ENCODE measurements at regions not wholly inside any gene's neighbourhood (a gene's known extent, or its start where the extent isn't known, plus 50 kb on each side); places are given as distances from the start of the nearest gene placed in this dataset.
A peak's percentile ranks its signal among the peaks of the same experiment; 100 is the strongest.

GRCh38 chr11:41982975-41983374 is 523.5 kb upstream of the LRRC4C start:
- WGBS, result 70% methylated on average over 1 of the region's 3 CpGs
- H2BK5ac ChIP-seq (ENCODE audit: low read depth, low read length, poor library complexity, severe bottlenecking), result no peak overlapping the region
- H3K36me3 ChIP-seq (ENCODE audit: control insufficient read depth in 1 of 2, insufficient read depth in 2 of 2, low read depth in 1 of 2, low read length in 2 of 2), result no peaks in the 10 kb centered on the region
- H3K4me2 ChIP-seq (ENCODE audit: low read length, poor library complexity, severe bottlenecking), result no peak overlapping the region
- no peak overlapping the region for H3K4me3 ChIP-seq (ENCODE audit: insufficient read depth in 1 of 2, low read depth in 1 of 2, low read length in 2 of 2)
- H4K91ac ChIP-seq (ENCODE audit: low read length), result no peak overlapping the region
- no peak overlapping the region for H2BK15ac ChIP-seq (ENCODE audit: low read depth, poor library complexity, severe bottlenecking)
- H3K14ac ChIP-seq (ENCODE audit: low read length in 2 of 2), result no peak overlapping the region
- H2AK5ac ChIP-seq (ENCODE audit: low read length, severe bottlenecking), result no peak overlapping the region
- no peak overlapping the region for H2AFZ ChIP-seq (ENCODE audit: low read depth, low read length)
- no peak overlapping the region for H3K27ac ChIP-seq (ENCODE audit: low read length, poor library complexity, severe bottlenecking)
- DNase-seq, result no peak
- peaks cover 3% of the 10 kb centered on the region for H3K9me3 ChIP-seq (ENCODE audit: control insufficient read depth, low read length)
- no peaks in the 10 kb centered on the region for H3K27me3 ChIP-seq (ENCODE audit: control insufficient read depth in 1 of 2, insufficient read depth in 1 of 2, low read length in 2 of 2)
- no peak overlapping the region for H3K9ac ChIP-seq (ENCODE audit: low read length)
- no peak overlapping the region for H2BK12ac ChIP-seq (ENCODE audit: low read length in 2 of 2)
- H3K4me1 ChIP-seq (ENCODE audit: control insufficient read depth, insufficient read depth, low read depth, low read length), result peaks cover 3% of the 10 kb centered on the region
- H2BK120ac ChIP-seq (ENCODE audit: low read depth, low read length), result no peak overlapping the region
- no peak overlapping the region for H3K23ac ChIP-seq (ENCODE audit: low read length in 2 of 2)
- H4K8ac ChIP-seq (ENCODE audit: low read length), result no peak overlapping the region
- H3K79me1 ChIP-seq (replicated peaks; ENCODE audit: low read length, poor library complexity, severe bottlenecking), result no peaks in the 10 kb centered on the region
- H3K18ac ChIP-seq (ENCODE audit: low read depth in 1 of 2, low read length in 2 of 2), result no peak overlapping the region
- H3K4ac ChIP-seq (ENCODE audit: low read depth in 1 of 2, low read length in 2 of 2), result no peak overlapping the region

GRCh38 chr11:41983475-41983874 is 524.0 kb upstream of the LRRC4C start:
- Histone ChIP-seq H2BK12ac (ENCODE audit: low read length in 2 of 2) (no peak overlapping the region), H3K36me3 (ENCODE audit: control insufficient read depth in 1 of 2, insufficient read depth in 2 of 2, low read depth in 1 of 2, low read length in 2 of 2) (no peaks in the 10 kb centered on the region), H2BK5ac (ENCODE audit: low read depth, low read length, poor library complexity, severe bottlenecking) (no peak overlapping the region), H3K4me1 (ENCODE audit: control insufficient read depth, insufficient read depth, low read depth, low read length) (peaks cover 3% of the 10 kb centered on the region), H2AFZ (ENCODE audit: low read depth, low read length) (no peak overlapping the region), H3K4me2 (ENCODE audit: low read length, poor library complexity, severe bottlenecking) (no peak overlapping the region), H3K27ac (ENCODE audit: low read length, poor library complexity, severe bottlenecking) (no peak overlapping the region), H3K18ac (ENCODE audit: low read depth in 1 of 2, low read length in 2 of 2) (no peak overlapping the region), H4K8ac (ENCODE audit: low read length) (no peak overlapping the region), H2BK15ac (ENCODE audit: low read depth, poor library complexity, severe bottlenecking) (no peak overlapping the region), H4K91ac (ENCODE audit: low read length) (no peak overlapping the region), H3K14ac (ENCODE audit: low read length in 2 of 2) (no peak overlapping the region), H2BK120ac (ENCODE audit: low read depth, low read length) (no peak overlapping the region), H3K79me1 (replicated peaks; ENCODE audit: low read length, poor library complexity, severe bottlenecking) (no peaks in the 10 kb centered on the region), H3K4me3 (ENCODE audit: insufficient read depth in 1 of 2, low read depth in 1 of 2, low read length in 2 of 2) (no peak overlapping the region), H3K27me3 (ENCODE audit: control insufficient read depth in 1 of 2, insufficient read depth in 1 of 2, low read length in 2 of 2) (no peaks in the 10 kb centered on the region), H2AK5ac (ENCODE audit: low read length, severe bottlenecking) (no peak overlapping the region), H3K4ac (ENCODE audit: low read depth in 1 of 2, low read length in 2 of 2) (no peak overlapping the region), H3K9me3 (ENCODE audit: control insufficient read depth, low read length) (peaks cover 3% of the 10 kb centered on the region), H3K9ac (ENCODE audit: low read length) (no peak overlapping the region), H3K23ac (ENCODE audit: low read length in 2 of 2) (no peak overlapping the region)
- no peak for DNase-seq

GRCh38 chr11:41984023-41984422 is 524.6 kb upstream of the LRRC4C start:
- no peaks in the 10 kb centered on the region for H3K79me1 ChIP-seq (replicated peaks; ENCODE audit: low read length, poor library complexity, severe bottlenecking)
- no peak overlapping the region for H2AK5ac ChIP-seq (ENCODE audit: low read length, severe bottlenecking)
- DNase-seq, result no peak

GRCh38 chr11:41985799-41986198 is 526.3 kb upstream of the LRRC4C start:
- Histone ChIP-seq H3K36me3 (ENCODE audit: control insufficient read depth in 1 of 2, insufficient read depth in 2 of 2, low read depth in 1 of 2, low read length in 2 of 2) (no peaks in the 10 kb centered on the region), H2AK5ac (ENCODE audit: low read length, severe bottlenecking) (no peak overlapping the region), H3K9me3 (ENCODE audit: control insufficient read depth, low read length) (no peaks in the 10 kb centered on the region), H2BK15ac (ENCODE audit: low read depth, poor library complexity, severe bottlenecking) (no peak overlapping the region), H4K91ac (ENCODE audit: low read length) (no peak overlapping the region), H2BK12ac (ENCODE audit: low read length in 2 of 2) (no peak overlapping the region), H2AFZ (ENCODE audit: low read depth, low read length) (no peak overlapping the region), H3K4me3 (ENCODE audit: insufficient read depth in 1 of 2, low read depth in 1 of 2, low read length in 2 of 2) (no peak overlapping the region), H3K14ac (ENCODE audit: low read length in 2 of 2) (no peak overlapping the region), H3K27me3 (ENCODE audit: control insufficient read depth in 1 of 2, insufficient read depth in 1 of 2, low read length in 2 of 2) (no peaks in the 10 kb centered on the region), H3K4me2 (ENCODE audit: low read length, poor library complexity, severe bottlenecking) (no peak overlapping the region), H4K8ac (ENCODE audit: low read length) (no peak overlapping the region), H3K23ac (ENCODE audit: low read length in 2 of 2) (no peak overlapping the region), H2BK120ac (ENCODE audit: low read depth, low read length) (no peak overlapping the region), H3K79me1 (replicated peaks; ENCODE audit: low read length, poor library complexity, severe bottlenecking) (no peaks in the 10 kb centered on the region), H3K4me1 (ENCODE audit: control insufficient read depth, insufficient read depth, low read depth, low read length) (peaks cover 3% of the 10 kb centered on the region), H3K4ac (ENCODE audit: low read depth in 1 of 2, low read length in 2 of 2) (no peak overlapping the region), H3K27ac (ENCODE audit: low read length, poor library complexity, severe bottlenecking) (peak overlapping the region; percentile 39), H2BK5ac (ENCODE audit: low read depth, low read length, poor library complexity, severe bottlenecking) (no peak overlapping the region), H3K18ac (ENCODE audit: low read depth in 1 of 2, low read length in 2 of 2) (no peak overlapping the region), H3K9ac (ENCODE audit: low read length) (no peak overlapping the region)
- no peak for DNase-seq
- 84% methylated on average over 6 of the region's 6 CpGs for WGBS

More at GRCh38 chr11:41984023-41984422, 524.6 kb upstream of the LRRC4C start:
- Histone ChIP-seq H4K91ac (ENCODE audit: low read length) (no peak overlapping the region), H3K36me3 (ENCODE audit: control insufficient read depth in 1 of 2, insufficient read depth in 2 of 2, low read depth in 1 of 2, low read length in 2 of 2) (no peaks in the 10 kb centered on the region), H3K4me1 (ENCODE audit: control insufficient read depth, insufficient read depth, low read depth, low read length) (peaks cover 3% of the 10 kb centered on the region), H3K18ac (ENCODE audit: low read depth in 1 of 2, low read length in 2 of 2) (no peak overlapping the region), H3K4me3 (ENCODE audit: insufficient read depth in 1 of 2, low read depth in 1 of 2, low read length in 2 of 2) (no peak overlapping the region), H2BK15ac (ENCODE audit: low read depth, poor library complexity, severe bottlenecking) (no peak overlapping the region), H4K8ac (ENCODE audit: low read length) (no peak overlapping the region), H2BK120ac (ENCODE audit: low read depth, low read length) (no peak overlapping the region), H2BK12ac (ENCODE audit: low read length in 2 of 2) (no peak overlapping the region), H3K27ac (ENCODE audit: low read length, poor library complexity, severe bottlenecking) (no peak overlapping the region), H2AFZ (ENCODE audit: low read depth, low read length) (no peak overlapping the region), H3K23ac (ENCODE audit: low read length in 2 of 2) (no peak overlapping the region), H3K9ac (ENCODE audit: low read length) (no peak overlapping the region), H3K4me2 (ENCODE audit: low read length, poor library complexity, severe bottlenecking) (no peak overlapping the region), H3K9me3 (ENCODE audit: control insufficient read depth, low read length) (peaks cover 3% of the 10 kb centered on the region), H3K14ac (ENCODE audit: low read length in 2 of 2) (no peak overlapping the region), H2BK5ac (ENCODE audit: low read depth, low read length, poor library complexity, severe bottlenecking) (no peak overlapping the region), H3K4ac (ENCODE audit: low read depth in 1 of 2, low read length in 2 of 2) (no peak overlapping the region), H3K27me3 (ENCODE audit: control insufficient read depth in 1 of 2, insufficient read depth in 1 of 2, low read length in 2 of 2) (no peaks in the 10 kb centered on the region)
- 57% methylated on average over 2 of the region's 2 CpGs for WGBS

Measured in mesenchymal stem cell (in vitro differentiated cells and primary cell).